ENCODE measurements at regions not wholly inside any gene's neighbourhood (a gene's known extent, or its start where the extent isn't known, plus 50 kb on each side); places are given as distances from the start of the nearest gene placed in this dataset.

GRCh38 chr3:161568671-161569070 is 72.1 kb downstream of the OTOL1 start:
- Histone ChIP-seq H3K9ac (ENCODE audit: low read length) (no peak overlapping the region), H2AFZ (ENCODE audit: low read depth, low read length) (no peak overlapping the region), H3K36me3 (replicated peaks; ENCODE audit: low read depth, low read length) (no peaks in the 10 kb centered on the region), H3K27me3 (ENCODE audit: low read depth, low read length) (no peaks in the 10 kb centered on the region), H3K27ac (ENCODE audit: low read length) (no peak overlapping the region), H3K9me3 (ENCODE audit: insufficient read depth, low read length) (no peaks in the 10 kb centered on the region), H3K4me2 (ENCODE audit: low read length) (no peak overlapping the region), H4K20me1 (ENCODE audit: insufficient read depth, low read length) (no peaks in the 10 kb centered on the region), H3K4me1 (ENCODE audit: low read length) (peaks cover 12% of the 10 kb centered on the region), H3K4me3 (ENCODE audit: low read length) (no peak overlapping the region), H3K79me2 (ENCODE audit: low read length) (no peaks in the 10 kb centered on the region)
- TF ChIP-seq EZH2phosphoT487 (IDR thresholded peaks at IDR 0.05; ENCODE audit: low read depth) = no peak
- no peak for TF ChIP-seq CTCF (IDR thresholded peaks at IDR 0.05; ENCODE audit: low read depth, low read length)

- H3K36me3 ChIP-seq (replicated peaks; ENCODE audit: low read depth, low read length) = no peaks in the 10 kb centered on the region
- H3K4me1 ChIP-seq (ENCODE audit: low read length) = peaks cover 4% of the 10 kb centered on the region
- no peak overlapping the region for H3K4me3 ChIP-seq (ENCODE audit: low read length)
- no peak overlapping the region for H3K4me2 ChIP-seq (ENCODE audit: low read length)
- TF ChIP-seq CTCF (IDR thresholded peaks at IDR 0.05; ENCODE audit: low read depth, low read length) = no peak
- TF ChIP-seq EZH2phosphoT487 (IDR thresholded peaks at IDR 0.05; ENCODE audit: low read depth) = no peak
- H2AFZ ChIP-seq (ENCODE audit: low read depth, low read length) = no peak overlapping the region
- H3K27ac ChIP-seq (ENCODE audit: low read length) = no peak overlapping the region
- H3K9ac ChIP-seq (ENCODE audit: low read length) = no peak overlapping the region
- no peaks in the 10 kb centered on the region for H3K9me3 ChIP-seq (ENCODE audit: insufficient read depth, low read length)
- no peaks in the 10 kb centered on the region for H3K27me3 ChIP-seq (ENCODE audit: low read depth, low read length)
- no peaks in the 10 kb centered on the region for H4K20me1 ChIP-seq (ENCODE audit: insufficient read depth, low read length)
- H3K79me2 ChIP-seq (ENCODE audit: low read length) = no peaks in the 10 kb centered on the region
Measured at GRCh38 chr3:161571951-161572350, 75.3 kb downstream of the OTOL1 start.

- Histone ChIP-seq H3K9me3 (ENCODE audit: insufficient read depth, low read length) (no peaks in the 10 kb centered on the region), H3K79me2 (ENCODE audit: low read length) (no peaks in the 10 kb centered on the region), H2AFZ (ENCODE audit: low read depth, low read length) (no peak overlapping the region), H4K20me1 (ENCODE audit: insufficient read depth, low read length) (no peaks in the 10 kb centered on the region), H3K27ac (ENCODE audit: low read length) (no peak overlapping the region), H3K36me3 (replicated peaks; ENCODE audit: low read depth, low read length) (no peaks in the 10 kb centered on the region), H3K4me3 (ENCODE audit: low read length) (no peak overlapping the region), H3K4me1 (ENCODE audit: low read length) (peaks cover 14% of the 10 kb centered on the region), H3K9ac (ENCODE audit: low read length) (no peak overlapping the region), H3K4me2 (ENCODE audit: low read length) (no peak overlapping the region), H3K27me3 (ENCODE audit: low read depth, low read length) (no peaks in the 10 kb centered on the region)
- TF ChIP-seq EZH2phosphoT487 (IDR thresholded peaks at IDR 0.05; ENCODE audit: low read depth) (no peak), CTCF (IDR thresholded peaks at IDR 0.05; ENCODE audit: low read depth, low read length) (no peak)
Measured at GRCh38 chr3:161573136-161573535, 76.5 kb downstream of the OTOL1 start.

GRCh38 chr3:161575901-161576300 is 79.3 kb downstream of the OTOL1 start:
- Histone ChIP-seq H3K4me3 (ENCODE audit: low read length) (no peak overlapping the region), H3K4me1 (ENCODE audit: low read length) (peaks cover 14% of the 10 kb centered on the region), H3K27ac (ENCODE audit: low read length) (no peak overlapping the region), H4K20me1 (ENCODE audit: insufficient read depth, low read length) (no peaks in the 10 kb centered on the region), H3K9ac (ENCODE audit: low read length) (no peak overlapping the region), H3K79me2 (ENCODE audit: low read length) (no peaks in the 10 kb centered on the region), H3K9me3 (ENCODE audit: insufficient read depth, low read length) (no peaks in the 10 kb centered on the region), H3K36me3 (replicated peaks; ENCODE audit: low read depth, low read length) (no peaks in the 10 kb centered on the region), H2AFZ (ENCODE audit: low read depth, low read length) (no peak overlapping the region), H3K4me2 (ENCODE audit: low read length) (no peak overlapping the region), H3K27me3 (ENCODE audit: low read depth, low read length) (no peaks in the 10 kb centered on the region)
- TF ChIP-seq CTCF (IDR thresholded peaks at IDR 0.05; ENCODE audit: low read depth, low read length) = no peak
- no peak for TF ChIP-seq EZH2phosphoT487 (IDR thresholded peaks at IDR 0.05; ENCODE audit: low read depth)

Data from OCI-LY3 (cell line).